Naive thymus-derived CD4-positive, alpha-beta T cell (primary cell): ENCODE measurements at regions not wholly inside any gene's neighbourhood (a gene's known extent, or its start where the extent isn't known, plus 50 kb on each side); places are given as distances from the start of the nearest gene placed in this dataset.

Source experiments
- ATAC-seq: fragments of 150-1000 bp; cut with Tn5 transposase; 2 replicates; pipeline ENCODE4 v1.10.0; 2021; ENCODE audit warnings: mild to moderate bottlenecking, moderate library complexity
- CTCF ChIA-PET: fragments of 350-600 bp; sonication (Branson Sonifier 250); formaldehyde crosslinking; loops from one replicate; lab custom pipeline; 2021; ENCODE audit warnings: antibody characterized with exemption; lab: Charles Lee
- POLR2A ChIA-PET: fragments of 350-600 bp; sonication (Branson Sonifier 250); formaldehyde crosslinking; loops from one replicate; lab custom pipeline; 2021; ENCODE audit warnings: antibody characterized with exemption, inconsistent platforms; lab: Charles Lee
- DNase-seq, 9 donors: peaks; one replicate each; pipeline versions ENCODE4 v3.0.0 to v3.0.0-alpha.2; 2020 to 2022; ENCODE audit warnings: mixed read lengths in 1 of 9
- H3K27ac ChIP-seq: one replicate; pipeline ENCODE4 v1.7.0; 2013; ENCODE audit warnings: mild to moderate bottlenecking, low read depth, low read length, moderate library complexity
- H3K27me3 ChIP-seq, 2 donors: one replicate each; pipeline ENCODE4 v1.7.0; 2013; ENCODE audit warnings: low read length in 2 of 2, mild to moderate bottlenecking in 2 of 2, moderate library complexity in 2 of 2; ENCODE audit not compliant: control insufficient read depth in 2 of 2, insufficient read depth in 2 of 2
- H3K36me3 ChIP-seq, 3 experiments: 1 replicate in 2 of 3; 2 replicates in 1 of 3; pipeline ENCODE4 v1.7.0; 2013; ENCODE audit warnings: low read length in 3 of 3, mild to moderate bottlenecking in 3 of 3, moderate library complexity in 1 of 3; ENCODE audit not compliant: insufficient read depth in 3 of 3, control insufficient read depth in 2 of 3
- H3K4me1 ChIP-seq, 2 donors: one replicate each; pipeline ENCODE4 v1.7.0; 2013; ENCODE audit warnings: low read length in 2 of 2, mild to moderate bottlenecking in 2 of 2, moderate library complexity in 1 of 2; ENCODE audit not compliant: control insufficient read depth in 2 of 2, insufficient read depth in 2 of 2
- H3K4me3 ChIP-seq: 2 replicates; pipeline ENCODE4 v1.7.0; 2013; ENCODE audit warnings: mild to moderate bottlenecking, low read length
- H3K9me3 ChIP-seq, 3 experiments: 1 replicate in 2 of 3; 2 replicates in 1 of 3; pipeline ENCODE4 v1.7.0; 2013; ENCODE audit warnings: low read length in 3 of 3; ENCODE audit not compliant: control insufficient read depth in 2 of 3
- H3K27ac Mint-ChIP-seq, 9 donors: one replicate each; pipeline ENCODE4 v1.8.0; 2020 to 2022; ENCODE audit warnings: mixed read lengths in 9 of 9, mild to moderate bottlenecking in 8 of 9, moderate library complexity in 5 of 9, inconsistent platforms in 2 of 9
- H3K27me3 Mint-ChIP-seq, 5 donors: one replicate each; pipeline ENCODE4 v1.8.0; 2021 to 2022; ENCODE audit warnings: mixed read lengths in 5 of 5, mild to moderate bottlenecking in 1 of 5
- H3K36me3 Mint-ChIP-seq, 5 donors: one replicate each; pipeline ENCODE4 v1.8.0; 2020 to 2022; ENCODE audit warnings: mixed read lengths in 5 of 5, mild to moderate bottlenecking in 3 of 5, inconsistent platforms in 1 of 5
- H3K4me1 Mint-ChIP-seq, 7 donors: one replicate each; pipeline ENCODE4 v1.8.0; 2020 to 2022; ENCODE audit warnings: mixed read lengths in 7 of 7, mild to moderate bottlenecking in 3 of 7, inconsistent platforms in 1 of 7
- H3K4me3 Mint-ChIP-seq, 10 donors: one replicate each; pipeline ENCODE4 v1.8.0; 2020 to 2022; ENCODE audit warnings: mild to moderate bottlenecking in 10 of 10, mixed read lengths in 10 of 10, moderate library complexity in 6 of 10, inconsistent platforms in 2 of 10
- H3K9me3 Mint-ChIP-seq, 11 donors: one replicate each; pipeline ENCODE4 v1.8.0; 2020 to 2022; ENCODE audit warnings: mixed read lengths in 11 of 11, mild to moderate bottlenecking in 4 of 11, inconsistent platforms in 1 of 11, moderate library complexity in 1 of 11
- intact Hi-C, 2 donors: fragments of 100-400 bp; cut with micrococcal nuclease; formaldehyde crosslinking; loops; one replicate each; pipeline ENCODE4 v1.15.1; 2023

DNA sequence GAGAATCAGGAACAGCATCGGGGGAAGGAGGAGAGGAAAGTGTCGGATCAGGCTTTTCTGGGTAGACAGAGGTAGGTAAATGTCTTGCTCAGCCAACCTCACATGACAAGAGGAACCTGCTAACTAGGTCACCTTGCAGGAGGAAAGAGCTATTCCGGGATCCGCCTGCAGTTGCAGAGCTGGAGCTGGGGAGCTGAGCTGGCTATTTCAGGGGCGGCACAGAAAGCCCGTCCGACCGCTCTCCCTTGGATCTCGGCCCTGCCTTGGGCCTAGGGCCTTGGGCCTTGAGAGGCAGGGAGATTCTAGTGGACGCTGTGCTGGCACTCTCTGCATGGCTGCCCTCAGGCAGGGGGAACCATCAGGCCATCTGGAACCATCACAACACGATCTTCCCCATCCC lies 56.5 kb upstream of the CTPS1 start:
- H3K4me1 ChIP-seq: no peaks in the 10 kb centered on the region
- H3K27me3 ChIP-seq: no peaks in the 10 kb centered on the region
- intact Hi-C loops: no loop called here
- peaks cover 0 to 3% (median 0%) of the 10 kb centered on the region in 11 donors for H3K9me3 Mint-ChIP-seq
- DNase-seq: no peak
- no peak overlapping the region for H3K4me3 ChIP-seq
- ATAC-seq: no peak
- H3K27me3 Mint-ChIP-seq: peaks cover 0 to 7% (median 0%) of the 10 kb centered on the region in 5 donors
- ChIA-PET CTCF (interaction anchor here (0.5 kb wide), 1 partner anchor 82 kb away, joined by 3 read pairs; no protein-coding TSS in a partner anchor), POLR2A (no interaction called here)
- no peaks in the 10 kb centered on the region for H3K36me3 ChIP-seq
- peaks cover 0 to 1% (median 0%) of the 10 kb centered on the region in 7 donors for H3K4me1 Mint-ChIP-seq
- H3K27ac Mint-ChIP-seq: no peak overlapping the region
- no peaks in the 10 kb centered on the region for H3K36me3 Mint-ChIP-seq
- no peak overlapping the region for H3K27ac ChIP-seq
- H3K9me3 ChIP-seq: no peaks in the 10 kb centered on the region
- H3K4me3 Mint-ChIP-seq: no peak overlapping the region

GRCh38 chr1:40923511-40924020 lies 55.9 kb upstream of the CTPS1 start:
- CTCF ChIA-PET: interaction anchor here (0.5 kb wide), 1 partner anchor 82 kb away, joined by 3 read pairs; no protein-coding TSS in a partner anchor
- Mint-ChIP-seq H3K4me1 (peaks cover 0 to 1% (median 0%) of the 10 kb centered on the region in 7 donors), H3K27me3 (peaks cover 0 to 7% (median 0%) of the 10 kb centered on the region in 5 donors), H3K27ac (no peak overlapping the region), H3K36me3 (no peaks in the 10 kb centered on the region), H3K4me3 (no peak overlapping the region), H3K9me3 (peaks cover 0 to 3% (median 0%) of the 10 kb centered on the region in 11 donors)
- Histone ChIP-seq H3K9me3 (no peaks in the 10 kb centered on the region), H3K27me3 (no peaks in the 10 kb centered on the region), H3K4me1 (no peaks in the 10 kb centered on the region), H3K4me3 (no peak overlapping the region), H3K36me3 (no peaks in the 10 kb centered on the region), H3K27ac (no peak overlapping the region)
- ATAC-seq: no peak
- no peak for DNase-seq
- POLR2A ChIA-PET: no interaction called here
- intact Hi-C loops: no loop called here

- no peak overlapping the region for H3K27ac ChIP-seq
- no peaks in the 10 kb centered on the region for H3K9me3 ChIP-seq
- Mint-ChIP-seq H3K36me3 (no peaks in the 10 kb centered on the region), H3K9me3 (peaks cover 0 to 3% (median 0%) of the 10 kb centered on the region in 11 donors), H3K4me1 (peaks cover 0 to under 1% (median 0%) of the 10 kb centered on the region in 7 donors), H3K27ac (no peak overlapping the region), H3K4me3 (no peak overlapping the region), H3K27me3 (peaks cover 0 to 7% (median 0%) of the 10 kb centered on the region in 5 donors)
- intact Hi-C loops: no loop called here
- POLR2A ChIA-PET: no interaction called here
- CTCF ChIA-PET: interaction anchor here (0.7 kb wide), 1 partner anchor 1233 kb away, joined by 3 read pairs; the partner anchor contains the start of gene HPCAL4
- no peak for DNase-seq
- no peaks in the 10 kb centered on the region for H3K27me3 ChIP-seq
- no peak for ATAC-seq
- H3K4me3 ChIP-seq: no peak overlapping the region
- no peaks in the 10 kb centered on the region for H3K4me1 ChIP-seq
- H3K36me3 ChIP-seq: no peaks in the 10 kb centered on the region
Measured at GRCh38 chr1:40924767-40925166, 54.7 kb upstream of the CTPS1 start.

DNA sequence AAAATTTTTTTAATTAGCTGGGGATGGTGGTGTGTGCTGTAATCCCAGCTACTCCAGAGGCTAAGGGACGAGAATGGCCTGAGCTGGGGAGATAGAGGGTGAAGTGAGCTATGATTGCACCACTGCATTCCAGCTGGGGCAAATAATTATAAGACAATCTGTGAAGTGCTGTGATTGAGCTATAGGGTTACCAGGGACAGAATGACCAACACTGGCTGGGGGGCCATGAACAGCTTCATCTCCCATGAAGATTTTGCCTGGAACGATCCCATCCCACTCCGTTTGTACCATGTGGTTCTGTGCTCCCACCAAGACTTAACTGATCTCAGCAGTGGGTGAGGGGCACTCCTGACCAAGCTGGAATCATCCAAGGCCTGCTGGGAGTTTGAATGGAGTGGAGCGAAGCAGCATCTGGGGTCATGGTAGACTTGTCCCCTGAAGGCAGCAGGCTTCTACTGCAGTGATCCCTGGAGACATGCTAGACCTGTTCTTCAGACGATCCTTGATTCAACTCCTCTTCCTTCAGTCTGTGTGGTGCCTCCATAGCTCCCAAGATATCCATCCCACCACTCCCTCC lies 53.6 kb upstream of the CTPS1 start:
- no peaks in the 10 kb centered on the region for H3K4me1 ChIP-seq
- Mint-ChIP-seq H3K4me3 (no peak overlapping the region), H3K9me3 (no peaks in the 10 kb centered on the region), H3K27ac (no peak overlapping the region), H3K4me1 (no peaks in the 10 kb centered on the region), H3K27me3 (peaks cover 0 to 7% (median 0%) of the 10 kb centered on the region in 5 donors), H3K36me3 (no peaks in the 10 kb centered on the region)
- ATAC-seq (no peak), DNase-seq (no peak)
- intact Hi-C loops: no loop called here
- CTCF ChIA-PET: no interaction called here
- H3K9me3 ChIP-seq: no peaks in the 10 kb centered on the region
- no peak overlapping the region for H3K27ac ChIP-seq
- POLR2A ChIA-PET: no interaction called here
- H3K4me3 ChIP-seq: no peak overlapping the region
- no peaks in the 10 kb centered on the region for H3K36me3 ChIP-seq
- H3K27me3 ChIP-seq: no peaks in the 10 kb centered on the region

- Mint-ChIP-seq H3K4me1 (no peaks in the 10 kb centered on the region), H3K9me3 (no peaks in the 10 kb centered on the region), H3K36me3 (no peaks in the 10 kb centered on the region), H3K27me3 (peaks cover 0 to 7% (median 0%) of the 10 kb centered on the region in 5 donors), H3K4me3 (no peak overlapping the region), H3K27ac (no peak overlapping the region)
- ATAC-seq: no peak
- no peaks in the 10 kb centered on the region for H3K4me1 ChIP-seq
- no peaks in the 10 kb centered on the region for H3K27me3 ChIP-seq
- no peak for DNase-seq
- CTCF ChIA-PET: no interaction called here
- H3K9me3 ChIP-seq: no peaks in the 10 kb centered on the region
- no peak overlapping the region for H3K27ac ChIP-seq
- H3K36me3 ChIP-seq: no peaks in the 10 kb centered on the region
- intact Hi-C loops: no loop called here
- H3K4me3 ChIP-seq: no peak overlapping the region
- POLR2A ChIA-PET: no interaction called here
Measured at GRCh38 chr1:40926441-40926840, 53.1 kb upstream of the CTPS1 start.

GRCh38 chr1:40927781-40928180 lies 51.7 kb upstream of the CTPS1 start:
- Mint-ChIP-seq H3K36me3 (no peaks in the 10 kb centered on the region), H3K27me3 (peaks cover 0 to 7% (median 0%) of the 10 kb centered on the region in 5 donors), H3K9me3 (no peaks in the 10 kb centered on the region), H3K4me3 (no peak overlapping the region), H3K27ac (no peak overlapping the region), H3K4me1 (no peaks in the 10 kb centered on the region)
- intact Hi-C loops: no loop called here
- Histone ChIP-seq H3K27ac (no peak overlapping the region), H3K9me3 (no peaks in the 10 kb centered on the region), H3K4me3 (no peak overlapping the region), H3K27me3 (no peaks in the 10 kb centered on the region), H3K4me1 (no peaks in the 10 kb centered on the region), H3K36me3 (no peaks in the 10 kb centered on the region)
- DNase-seq (no peak), ATAC-seq (no peak)
- ChIA-PET CTCF (no interaction called here), POLR2A (no interaction called here)

- Mint-ChIP-seq H3K27ac (no peak overlapping the region), H3K4me3 (no peak overlapping the region), H3K9me3 (no peaks in the 10 kb centered on the region), H3K27me3 (peaks cover 0 to 12% (median 0%) of the 10 kb centered on the region in 5 donors), H3K36me3 (no peaks in the 10 kb centered on the region), H3K4me1 (no peaks in the 10 kb centered on the region)
- ChIA-PET POLR2A (no interaction called here), CTCF (no interaction called here)
- no peak for ATAC-seq
- H3K4me1 ChIP-seq: no peaks in the 10 kb centered on the region
- no peak overlapping the region for H3K4me3 ChIP-seq
- H3K36me3 ChIP-seq: no peaks in the 10 kb centered on the region
- no peaks in the 10 kb centered on the region for H3K9me3 ChIP-seq
- H3K27me3 ChIP-seq: no peaks in the 10 kb centered on the region
- H3K27ac ChIP-seq: no peak overlapping the region
- intact Hi-C loops: no loop called here
- DNase-seq: no peak
Measured at GRCh38 chr1:40928699-40929098, 50.8 kb upstream of the CTPS1 start.
